IPS-NIHi7 (cell line): ENCODE measurements at regions not wholly inside any gene's neighbourhood (a gene's known extent, or its start where the extent isn't known, plus 50 kb on each side); places are given as distances from the start of the nearest gene placed in this dataset.
A peak's percentile ranks its signal among the peaks of the same experiment; 100 is the strongest.

Experiments used
- DNase-seq: peaks from one replicate; pipeline ENCODE4 v3.0.0; 2012; ENCODE audit warnings: mixed read lengths; ENCODE audit errors: extremely low spot score

- no peak for DNase-seq
Measured at GRCh38 chr2:81984969-81985637, 1680.6 kb upstream of the LRRTM1 start.

- DNase-seq, result no peak
Measured at GRCh38 chr2:81981585-81981984, 1677.0 kb upstream of the LRRTM1 start.

- DNase-seq, result no peak
Measured at GRCh38 chr2:81979086-81979485, 1674.5 kb upstream of the LRRTM1 start.

GRCh38 chr2:81976998-81977397, 1672.4 kb upstream of the LRRTM1 start:
- no peak for DNase-seq

- no peak for DNase-seq
Measured at GRCh38 chr2:81974216-81974615, 1669.7 kb upstream of the LRRTM1 start.

GRCh38 chr2:81942876-81943275, 1638.3 kb upstream of the LRRTM1 start:
- DNase-seq, result no peak

- DNase-seq, result no peak
Measured at GRCh38 chr2:81942136-81942680, 1637.7 kb upstream of the LRRTM1 start.

- DNase-seq, result no peak
Measured at GRCh38 chr2:81940266-81940955, 1635.9 kb upstream of the LRRTM1 start.

- DNase-seq, result no peak
Measured at GRCh38 chr2:81937944-81938343, 1633.4 kb upstream of the LRRTM1 start.

GRCh38 chr2:81903534-81903933, 1599.0 kb upstream of the LRRTM1 start:
- DNase-seq, result no peak

- DNase-seq, result peak; percentile 13
Measured at GRCh38 chr2:81901017-81901416, 1596.5 kb upstream of the LRRTM1 start.

GRCh38 chr2:81895620-81896250, 1591.2 kb upstream of the LRRTM1 start:
- DNase-seq, result no peak

GRCh38 chr2:81894451-81894990, 1590.0 kb upstream of the LRRTM1 start:
- no peak for DNase-seq

- DNase-seq, result no peak
Measured at GRCh38 chr2:81876624-81877023, 1572.1 kb upstream of the LRRTM1 start.

- DNase-seq, result no peak
Measured at GRCh38 chr2:81872006-81872405, 1567.5 kb upstream of the LRRTM1 start.

- DNase-seq, result no peak
Measured at GRCh38 chr2:81870119-81870518, 1565.6 kb upstream of the LRRTM1 start.

GRCh38 chr2:81858998-81859397, 1554.4 kb upstream of the LRRTM1 start:
- no peak for DNase-seq

- no peak for DNase-seq
Measured at GRCh38 chr2:81853341-81853740, 1548.8 kb upstream of the LRRTM1 start.

GRCh38 chr2:81852651-81853050, 1548.1 kb upstream of the LRRTM1 start:
- no peak for DNase-seq

- no peak for DNase-seq
Measured at GRCh38 chr2:81839780-81840179, 1535.2 kb upstream of the LRRTM1 start.

- no peak for DNase-seq
Measured at GRCh38 chr2:81835321-81836000, 1530.9 kb upstream of the LRRTM1 start.

GRCh38 chr2:81786811-81787210, 1482.3 kb upstream of the LRRTM1 start:
- no peak for DNase-seq
